Muscle of arm (tissue), 1 donor: ENCODE measurements at regions not wholly inside any gene's neighbourhood (a gene's known extent, or its start where the extent isn't known, plus 50 kb on each side); places are given as distances from the start of the nearest gene placed in this dataset.
"Not testable (repeated sequence)": the region's sequence is repeated elsewhere in the genome, so short reads cannot be mapped to it uniquely, and the experiment has no call there.

Experiments used
- DNase-seq: peaks from one replicate; pipeline ENCODE4 v3.0.0-alpha.2; 2013

GRCh38 chrX:122047261-122047660 is 999.9 kb downstream of the GLUD2 start:
- DNase-seq: no peak

GRCh38 chrX:122055460-122055859 is 1008.0 kb downstream of the GLUD2 start:
- DNase-seq: no peak

GRCh38 chrX:122055979-122056715 is 1008.7 kb downstream of the GLUD2 start:
- DNase-seq: no peak

DNA sequence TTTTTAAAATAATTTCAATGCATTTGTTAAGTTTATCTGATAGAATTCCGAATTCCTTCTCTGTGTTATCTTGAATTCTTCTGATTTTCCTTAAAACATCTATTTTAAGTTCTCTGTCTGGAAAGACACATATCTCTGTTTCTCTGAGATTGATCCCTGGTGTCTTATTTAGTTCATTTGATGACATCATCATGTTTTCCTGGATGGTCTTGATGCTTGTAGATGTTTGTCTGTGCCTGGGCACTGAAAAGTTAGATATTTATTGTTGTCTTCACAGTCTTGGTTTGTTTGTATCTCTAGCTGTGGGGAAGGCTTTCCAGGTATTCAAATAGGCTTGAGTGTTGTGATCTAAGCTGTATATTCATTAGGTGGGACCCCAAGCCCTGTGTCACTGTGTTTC is 1028.8 kb downstream of the GLUD2 start:
- DNase-seq: no peak

GRCh38 chrX:122078079-122078478 is 1030.7 kb downstream of the GLUD2 start:
- no peak for DNase-seq

DNA sequence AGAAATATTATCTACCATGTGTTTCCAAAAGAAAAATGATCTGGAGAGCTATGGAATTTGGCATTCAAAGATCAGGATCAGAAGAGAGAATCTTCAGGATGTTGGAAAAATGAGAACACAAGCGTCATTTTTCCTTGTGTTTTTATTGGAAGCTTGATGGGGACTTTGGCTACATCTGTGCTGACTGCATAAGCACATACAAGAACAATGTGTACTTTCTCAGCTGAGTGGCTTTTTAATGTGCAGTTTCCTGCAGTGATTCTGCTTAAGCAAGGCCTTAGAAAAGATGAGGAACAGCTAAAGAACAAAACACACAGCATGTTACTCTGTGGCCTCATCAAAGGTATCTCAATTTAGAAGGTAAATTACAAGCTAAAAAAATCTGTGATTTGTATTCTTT is 1039.9 kb downstream of the GLUD2 start:
- DNase-seq: peak; percentile 43

- DNase-seq: no peak
Measured at GRCh38 chrX:122091571-122091970, 1044.2 kb downstream of the GLUD2 start.

GRCh38 chrX:122092360-122092759 is 1045.0 kb downstream of the GLUD2 start:
- DNase-seq: no peak

DNA sequence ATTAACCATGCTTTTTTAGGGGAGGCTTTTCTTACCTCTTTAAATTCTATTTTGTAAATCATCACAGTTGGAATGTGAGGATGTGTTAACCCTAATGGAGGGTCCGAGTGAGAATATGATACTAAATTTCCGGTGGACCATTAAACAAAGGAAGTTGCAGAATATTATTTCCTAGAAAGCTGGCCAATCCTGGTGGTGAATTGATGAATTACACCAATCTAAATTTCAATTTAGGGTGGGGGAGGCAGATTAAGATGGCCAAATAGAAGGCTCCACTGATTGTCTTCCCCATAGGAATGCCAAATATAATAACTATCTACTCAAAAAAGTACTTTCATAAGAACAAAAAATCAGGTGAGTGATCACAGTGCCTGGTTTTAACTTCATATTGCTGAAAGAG is 1045.6 kb downstream of the GLUD2 start:
- no peak for DNase-seq

DNA sequence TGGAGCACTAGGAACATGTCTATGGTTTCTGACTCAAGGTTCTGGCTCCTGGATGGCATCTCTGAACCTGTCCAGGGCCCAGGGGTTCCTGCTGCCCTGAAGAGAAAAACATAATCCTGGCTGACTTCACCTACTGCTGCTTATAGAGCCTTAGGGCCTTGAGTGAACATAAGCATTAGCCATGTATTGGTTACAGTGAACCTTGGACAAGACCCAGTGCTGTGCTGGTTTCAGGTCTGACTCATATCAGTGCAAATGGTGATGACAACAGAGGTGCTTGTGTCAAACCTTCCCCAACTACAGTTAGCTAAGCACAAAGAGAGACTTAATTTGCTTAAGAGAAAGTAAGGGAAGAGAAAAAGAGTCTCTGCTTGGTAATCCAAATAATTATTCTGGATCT is 1047.2 kb downstream of the GLUD2 start:
- DNase-seq: no peak

DNA sequence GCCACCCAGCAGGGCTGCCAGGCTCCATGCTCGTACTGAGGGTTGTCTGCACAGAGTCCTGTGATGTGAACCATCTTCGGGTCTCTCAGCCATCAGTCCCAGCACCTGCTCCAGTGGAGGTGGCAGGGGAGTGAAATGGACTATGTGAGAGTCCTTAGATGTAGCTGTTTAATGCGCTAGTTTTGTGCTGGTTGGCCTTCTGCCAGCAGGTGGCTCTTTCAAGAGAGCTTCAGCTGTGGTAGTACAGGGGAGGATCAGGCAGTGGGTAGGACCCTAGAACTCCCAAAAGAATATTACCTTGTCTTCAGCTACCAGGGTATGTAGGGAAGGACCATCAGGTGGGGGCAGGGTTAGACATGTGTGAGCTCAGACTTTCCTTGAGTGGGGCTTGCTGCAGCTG is 1066.0 kb downstream of the GLUD2 start:
- no peak for DNase-seq

- no peak for DNase-seq
Measured at GRCh38 chrX:122113896-122114295, 1066.5 kb downstream of the GLUD2 start.

DNA sequence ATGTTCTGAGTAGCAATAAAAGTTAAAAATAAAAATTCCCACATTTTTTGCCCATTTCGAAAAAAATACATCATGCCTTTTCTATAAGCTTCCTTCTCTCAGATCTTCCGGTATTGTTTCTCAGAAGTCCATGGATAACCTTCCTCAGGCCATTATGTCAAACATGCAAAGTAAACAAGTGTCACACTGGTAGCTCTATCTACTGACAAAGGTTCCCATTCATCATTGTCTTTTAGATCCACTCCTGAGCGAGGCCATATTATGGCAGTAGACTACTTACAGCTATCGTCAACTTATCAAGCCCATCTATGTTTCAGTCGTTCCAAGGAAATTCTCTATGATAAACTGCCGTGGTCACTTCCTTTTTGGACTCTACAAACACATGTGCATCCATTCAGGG is 1068.2 kb downstream of the GLUD2 start:
- DNase-seq: no peak

DNA sequence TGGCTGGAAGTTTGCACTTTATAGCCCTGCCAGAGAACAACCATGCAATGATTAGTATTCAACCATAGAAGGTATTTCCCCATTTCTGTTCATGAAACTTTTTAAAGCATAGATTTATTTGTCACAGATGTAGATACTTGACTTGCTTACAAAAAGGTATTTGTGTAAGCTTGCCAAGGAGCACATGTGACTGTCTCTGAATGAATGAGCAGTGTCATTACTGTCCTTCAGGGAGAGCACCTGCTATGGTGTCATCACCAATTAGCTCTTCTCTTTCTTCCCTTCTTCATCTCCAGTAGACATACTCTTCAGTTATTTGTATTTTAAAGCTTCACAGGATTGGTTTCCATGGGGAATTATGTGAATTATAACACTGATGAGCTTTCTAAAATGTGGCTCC is 1064.7 kb upstream of the GRIA3 start:
- no peak for DNase-seq

GRCh38 chrX:122122274-122122673 is 1061.8 kb upstream of the GRIA3 start:
- no peak for DNase-seq

DNA sequence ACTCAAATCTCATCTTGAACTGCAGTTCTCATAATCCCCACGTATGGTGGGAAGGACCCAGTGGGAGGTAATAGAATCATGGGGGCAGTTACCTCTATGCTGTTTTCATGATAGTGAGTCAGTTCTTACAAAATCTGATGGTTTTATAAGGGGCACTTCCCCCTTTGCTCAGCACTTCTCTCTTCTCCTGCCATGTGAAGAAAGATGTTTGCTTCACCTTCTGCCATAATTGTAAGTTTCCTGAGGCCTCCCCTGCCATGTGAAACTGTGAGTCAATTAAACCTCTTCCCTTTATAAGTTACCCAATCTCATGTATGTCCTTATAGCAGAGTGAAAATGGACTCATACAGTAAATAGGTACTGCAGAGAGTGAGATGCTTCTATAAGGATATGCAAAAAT is 1050.6 kb upstream of the GRIA3 start:
- no peak for DNase-seq

DNA sequence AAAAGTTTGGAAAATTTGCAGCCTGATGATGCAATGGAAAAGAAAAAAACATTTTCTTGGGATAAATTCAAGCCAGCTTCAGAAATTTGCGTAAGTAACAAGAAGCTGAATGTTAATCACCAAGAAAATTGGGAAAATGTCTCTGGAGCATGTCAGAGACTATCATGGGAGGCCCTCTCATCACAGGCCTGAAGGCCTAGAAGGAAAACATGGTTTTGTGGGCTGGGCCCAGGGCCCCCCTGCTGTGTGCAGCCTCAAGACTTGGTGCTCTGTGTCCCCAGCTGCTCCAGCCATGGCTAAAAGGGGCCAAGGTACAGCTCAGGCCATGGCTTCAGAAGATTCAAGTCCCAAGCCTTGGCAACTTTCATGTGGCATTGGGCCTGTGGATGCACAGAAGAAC is 1049.8 kb upstream of the GRIA3 start:
- no peak for DNase-seq

- DNase-seq: no peak
Measured at GRCh38 chrX:122135070-122135469, 1049.0 kb upstream of the GRIA3 start.

- DNase-seq: not testable (repeated sequence)
Measured at GRCh38 chrX:122140219-122140618, 1043.9 kb upstream of the GRIA3 start.

DNA sequence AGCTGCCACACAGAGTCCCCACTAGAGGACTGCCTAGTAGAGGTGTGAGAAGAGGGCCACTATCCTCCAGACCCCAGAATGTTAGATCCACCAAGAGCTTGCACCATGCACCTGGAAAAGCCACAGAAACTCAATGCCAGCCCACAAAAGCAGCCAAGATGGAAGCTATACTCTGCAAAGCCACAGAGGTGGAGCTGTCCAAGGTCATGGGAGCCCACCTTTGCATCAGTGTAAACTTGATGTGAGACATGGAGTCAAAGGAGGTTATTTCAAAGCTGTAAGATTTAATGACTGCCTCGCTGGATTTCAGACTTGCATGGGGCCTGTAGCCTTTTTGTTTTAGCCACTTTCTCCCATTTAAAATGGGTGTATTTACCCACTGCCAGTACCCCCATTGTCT is 1030.1 kb upstream of the GRIA3 start:
- no peak for DNase-seq

GRCh38 chrX:122168241-122168640 is 1015.8 kb upstream of the GRIA3 start:
- no peak for DNase-seq

DNA sequence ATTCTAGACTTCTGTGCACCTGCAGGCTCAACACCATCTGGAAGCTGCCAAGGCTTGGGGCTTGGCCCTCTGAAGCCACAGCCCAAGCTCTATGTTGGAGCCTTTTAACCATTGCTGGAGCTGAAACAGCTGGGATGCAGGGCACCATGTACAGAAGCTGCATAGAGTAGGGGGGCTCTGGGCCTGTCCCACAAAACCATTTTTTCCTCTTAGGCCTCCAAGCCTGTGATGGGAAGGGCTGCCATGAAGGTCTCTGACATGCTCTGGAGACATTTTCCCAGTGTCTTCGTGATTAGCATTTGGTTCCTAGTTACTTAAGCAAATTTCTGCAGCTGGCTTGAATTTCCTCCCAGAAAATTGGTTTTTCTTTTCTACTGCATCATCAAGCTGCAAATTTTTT is 999.3 kb upstream of the GRIA3 start:
- DNase-seq: no peak

DNA sequence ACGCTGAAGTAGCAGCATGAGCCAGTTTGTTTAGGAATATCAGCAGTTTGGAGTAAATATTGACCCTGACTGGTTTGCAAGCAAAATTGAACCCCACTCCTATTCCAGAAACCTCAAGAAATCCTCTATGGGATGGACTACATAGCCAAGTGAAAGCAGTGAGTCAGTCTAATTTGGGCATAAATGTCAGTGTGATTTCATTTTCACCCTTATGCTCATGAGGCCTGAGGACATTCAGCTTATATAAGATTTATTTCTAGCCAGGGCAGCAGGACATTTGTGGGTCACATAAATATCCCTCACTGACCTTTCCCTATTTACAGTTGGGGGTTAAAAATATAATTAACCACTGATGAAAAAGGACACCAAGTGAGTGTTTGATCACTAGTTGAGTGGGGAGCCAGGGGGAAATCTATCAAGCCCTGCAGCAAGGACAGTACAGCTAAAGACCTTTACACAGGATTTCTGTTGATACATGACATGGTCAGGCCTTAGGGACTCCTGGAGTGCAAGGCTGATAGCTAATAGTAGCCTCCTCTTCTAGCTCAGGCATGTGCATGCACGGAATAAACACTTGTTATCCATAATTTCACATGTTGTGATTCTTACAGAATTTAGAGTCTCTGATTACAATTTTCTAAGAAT is 996.9 kb upstream of the GRIA3 start:
- DNase-seq: no peak

GRCh38 chrX:122188751-122189150 is 995.3 kb upstream of the GRIA3 start:
- no peak for DNase-seq
